Natural killer cell (primary cell): ENCODE measurements at regions not wholly inside any gene's neighbourhood (a gene's known extent, or its start where the extent isn't known, plus 50 kb on each side); places are given as distances from the start of the nearest gene placed in this dataset.

ENCODE experiments used
- ATAC-seq, 3 donors: fragments of 150-1000 bp in 2 of 3; fragments of 200-7000 bp in 1 of 3; cut with Tn5 transposase; 1 replicate in 1 of 3; 2 replicates in 2 of 3; pipeline ENCODE4 v1.10.0; 2021; ENCODE audit warnings: mild to moderate bottlenecking in 2 of 3, moderate library complexity in 2 of 3
- DNase-seq, 2 donors: peaks; one replicate each; pipeline versions ENCODE4 v3.0.0 to v3.0.0-alpha.2; 2013 to 2021; ENCODE audit warnings: mixed read lengths in 1 of 2
- H3K27ac ChIP-seq: one replicate; pipeline ENCODE4 v1.5.1; 2013; ENCODE audit warnings: mild to moderate bottlenecking, low read length
- H3K27me3 ChIP-seq: one replicate; pipeline ENCODE4 v1.6.1; 2013; ENCODE audit warnings: low read length; ENCODE audit not compliant: control insufficient read depth, insufficient read depth
- H3K36me3 ChIP-seq: one replicate; pipeline ENCODE4 v1.6.1; 2013; ENCODE audit warnings: low read length; ENCODE audit not compliant: control insufficient read depth, insufficient read depth
- H3K4me1 ChIP-seq: one replicate; pipeline ENCODE4 v1.6.1; 2013; ENCODE audit warnings: low read length; ENCODE audit not compliant: control insufficient read depth, insufficient read depth
- H3K4me3 ChIP-seq: one replicate; pipeline ENCODE4 v1.5.1; 2013; ENCODE audit warnings: low read length
- H3K9me3 ChIP-seq: one replicate; pipeline ENCODE4 v1.6.1; 2013; ENCODE audit warnings: low read length; ENCODE audit not compliant: control insufficient read depth, insufficient read depth
- H3K27ac Mint-ChIP-seq, 2 donors: one replicate each; pipeline ENCODE4 v1.8.0; 2022; ENCODE audit warnings: mild to moderate bottlenecking in 2 of 2, mixed read lengths in 2 of 2, moderate library complexity in 1 of 2
- H3K27me3 Mint-ChIP-seq, 2 donors: one replicate each; pipeline ENCODE4 v1.8.0; 2022; ENCODE audit warnings: low read depth in 2 of 2, mixed read lengths in 2 of 2
- H3K36me3 Mint-ChIP-seq: one replicate; pipeline ENCODE4 v1.8.0; 2022; ENCODE audit warnings: mixed read lengths
- H3K4me1 Mint-ChIP-seq, 2 donors: one replicate each; pipeline ENCODE4 v1.8.0; 2022; ENCODE audit warnings: mixed read lengths in 2 of 2
- H3K4me3 Mint-ChIP-seq: one replicate; pipeline ENCODE4 v1.8.0; 2022; ENCODE audit warnings: mild to moderate bottlenecking, moderate library complexity, mixed read lengths
- H3K9me3 Mint-ChIP-seq, 2 donors: one replicate each; pipeline ENCODE4 v1.8.0; 2022; ENCODE audit warnings: mixed read lengths in 2 of 2
- WGBS: methylation state at CpG from one replicate; pipeline ENCODE4 v1.1.7; 2013; ENCODE audit warnings: missing lambda C conversion rate; ENCODE audit not compliant: insufficient coverage; 5-methylcytosine and 5-hydroxymethylcytosine counted together
- intact Hi-C: fragments of 100-400 bp; cut with micrococcal nuclease; formaldehyde crosslinking; loops from one replicate; pipeline ENCODE4 v1.14.2; 2022
- TF ChIP-seq, protein P1 (sequence below): fragments of 200-600 bp; IDR thresholded peaks from one replicate; pipeline ENCODE4 v1.8.0; 2022; ENCODE audit warnings: antibody characterized with exemption

DNA sequence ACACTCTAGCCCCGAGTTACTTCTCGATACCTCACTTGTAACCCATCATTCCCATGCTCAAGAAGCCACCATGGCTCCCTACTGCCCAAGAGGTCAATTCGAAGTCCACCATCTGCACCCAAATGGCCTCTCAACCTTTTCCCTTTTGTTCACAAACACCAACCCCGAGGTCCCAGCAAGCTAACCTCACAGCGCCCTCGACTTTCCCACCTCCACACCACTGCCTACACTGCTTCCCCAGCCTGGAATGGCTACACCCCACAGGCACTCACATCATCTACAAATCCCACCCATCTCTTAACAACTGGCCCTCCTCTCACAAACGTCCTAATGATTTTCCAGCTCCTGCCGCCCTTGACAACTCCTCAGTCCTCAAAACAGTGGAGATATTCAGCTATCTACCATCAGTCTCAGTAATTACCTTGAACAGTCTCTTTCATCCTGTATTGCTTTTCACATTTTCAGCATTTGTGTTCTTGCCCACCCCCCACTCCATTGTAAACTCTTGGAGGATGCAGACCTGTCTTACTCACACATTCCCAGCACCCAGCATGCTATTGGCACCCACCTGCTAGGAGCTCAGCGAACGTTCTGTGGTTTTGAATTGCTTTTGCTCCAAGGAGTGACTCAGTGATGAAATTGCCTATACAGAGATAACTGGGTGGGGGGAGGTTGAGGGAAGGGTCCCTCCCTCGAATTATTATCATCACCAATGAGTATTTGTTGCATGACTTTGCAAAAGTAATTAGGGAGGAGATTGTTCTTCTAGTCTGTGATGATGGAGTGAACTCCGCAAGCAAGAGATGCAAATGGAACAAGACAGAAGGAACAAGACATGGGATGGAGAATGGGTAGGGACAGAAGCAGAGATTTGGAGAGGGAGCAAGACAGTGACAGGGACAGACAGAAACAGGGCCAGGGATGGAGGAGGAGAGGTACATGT is 106.8 kb downstream of the CYP26B1 start:
- Histone ChIP-seq H3K4me1 (no peaks in the 10 kb centered on the region), H3K4me3 (no peak overlapping the region), H3K9me3 (no peaks in the 10 kb centered on the region), H3K27ac (no peak overlapping the region), H3K27me3 (no peaks in the 10 kb centered on the region), H3K36me3 (no peaks in the 10 kb centered on the region)
- Mint-ChIP-seq H3K27ac (no peak overlapping the region), H3K9me3 (peaks cover 3 to 10% of the 10 kb centered on the region in 2 donors), H3K36me3 (no peaks in the 10 kb centered on the region), H3K27me3 (no peaks in the 10 kb centered on the region), H3K4me3 (no peak overlapping the region), H3K4me1 (no peaks in the 10 kb centered on the region)
- TF ChIP-seq, protein P1, sequence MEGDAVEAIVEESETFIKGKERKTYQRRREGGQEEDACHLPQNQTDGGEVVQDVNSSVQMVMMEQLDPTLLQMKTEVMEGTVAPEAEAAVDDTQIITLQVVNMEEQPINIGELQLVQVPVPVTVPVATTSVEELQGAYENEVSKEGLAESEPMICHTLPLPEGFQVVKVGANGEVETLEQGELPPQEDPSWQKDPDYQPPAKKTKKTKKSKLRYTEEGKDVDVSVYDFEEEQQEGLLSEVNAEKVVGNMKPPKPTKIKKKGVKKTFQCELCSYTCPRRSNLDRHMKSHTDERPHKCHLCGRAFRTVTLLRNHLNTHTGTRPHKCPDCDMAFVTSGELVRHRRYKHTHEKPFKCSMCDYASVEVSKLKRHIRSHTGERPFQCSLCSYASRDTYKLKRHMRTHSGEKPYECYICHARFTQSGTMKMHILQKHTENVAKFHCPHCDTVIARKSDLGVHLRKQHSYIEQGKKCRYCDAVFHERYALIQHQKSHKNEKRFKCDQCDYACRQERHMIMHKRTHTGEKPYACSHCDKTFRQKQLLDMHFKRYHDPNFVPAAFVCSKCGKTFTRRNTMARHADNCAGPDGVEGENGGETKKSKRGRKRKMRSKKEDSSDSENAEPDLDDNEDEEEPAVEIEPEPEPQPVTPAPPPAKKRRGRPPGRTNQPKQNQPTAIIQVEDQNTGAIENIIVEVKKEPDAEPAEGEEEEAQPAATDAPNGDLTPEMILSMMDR: no peak
- WGBS: 66% methylated on average over 11 of the region's 12 CpGs
- intact Hi-C loops: no loop called here
- ATAC-seq (no peak), DNase-seq (no peak)

DNA sequence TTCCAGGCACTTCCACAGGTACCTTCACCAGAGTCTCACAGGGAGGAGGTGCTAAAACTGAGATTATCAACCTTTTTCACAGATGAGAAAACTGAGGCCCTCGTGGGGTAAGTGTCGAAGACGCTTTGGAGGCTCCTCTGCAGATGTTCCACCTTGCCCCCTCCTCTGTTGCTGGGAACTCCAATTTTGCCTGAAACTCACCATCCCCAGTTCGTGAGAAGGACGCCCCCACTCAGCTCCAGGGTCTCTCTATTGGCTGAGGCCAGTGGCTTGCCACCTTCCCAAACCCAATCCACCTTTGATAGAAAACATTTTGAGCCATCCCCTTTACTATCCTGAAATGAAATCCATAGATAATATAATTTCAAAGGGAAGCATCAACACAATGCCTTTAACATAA is 109.1 kb downstream of the CYP26B1 start:
- H3K27ac ChIP-seq: no peak overlapping the region
- 77% methylated on average over 5 of the region's 5 CpGs for WGBS
- no peak overlapping the region for H3K4me3 Mint-ChIP-seq
- no peaks in the 10 kb centered on the region for H3K27me3 ChIP-seq
- H3K4me1 ChIP-seq: no peaks in the 10 kb centered on the region
- H3K27me3 Mint-ChIP-seq: no peaks in the 10 kb centered on the region
- no peak overlapping the region for H3K27ac Mint-ChIP-seq
- TF ChIP-seq, protein P1: no peak
- H3K36me3 ChIP-seq: no peaks in the 10 kb centered on the region
- H3K4me1 Mint-ChIP-seq: no peaks in the 10 kb centered on the region
- peaks cover 0 to 6% of the 10 kb centered on the region in 2 donors for H3K9me3 Mint-ChIP-seq
- no peaks in the 10 kb centered on the region for H3K36me3 Mint-ChIP-seq
- H3K4me3 ChIP-seq: no peak overlapping the region
- DNase-seq (no peak), ATAC-seq (no peak)
- no peaks in the 10 kb centered on the region for H3K9me3 ChIP-seq
- intact Hi-C loops: no loop called here

DNA sequence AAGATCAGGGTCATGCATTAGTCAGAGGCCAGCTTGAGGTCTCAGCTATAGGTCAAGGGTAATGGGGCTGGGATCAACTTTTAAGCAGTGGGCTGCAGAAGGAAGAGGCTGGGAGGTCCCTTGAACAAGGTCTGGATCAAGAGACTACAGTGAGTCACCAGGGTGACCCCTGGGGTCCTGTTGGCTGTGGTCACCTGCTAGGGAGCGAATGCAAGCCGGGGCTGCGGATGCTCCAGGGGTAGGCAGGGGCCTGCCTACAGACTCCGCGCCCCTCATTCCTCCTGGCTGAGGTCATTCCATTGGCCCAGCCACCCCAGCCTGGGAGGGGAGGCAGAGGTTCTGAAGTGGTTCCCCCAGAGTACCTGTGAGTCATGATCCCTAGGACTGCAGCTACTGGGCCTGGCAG is 110.4 kb downstream of the CYP26B1 start:
- 96% methylated on average over 5 of the region's 5 CpGs for WGBS
- DNase-seq (no peak), ATAC-seq (no peak)
- TF ChIP-seq, protein P1: no peak
- Histone ChIP-seq H3K36me3 (no peaks in the 10 kb centered on the region), H3K9me3 (no peaks in the 10 kb centered on the region), H3K27me3 (no peaks in the 10 kb centered on the region), H3K4me3 (no peak overlapping the region), H3K27ac (no peak overlapping the region), H3K4me1 (no peaks in the 10 kb centered on the region)
- no peaks in the 10 kb centered on the region for H3K4me1 Mint-ChIP-seq
- intact Hi-C loops: no loop called here
- no peak overlapping the region for H3K4me3 Mint-ChIP-seq
- no peak overlapping the region for H3K27ac Mint-ChIP-seq
- H3K27me3 Mint-ChIP-seq: no peaks in the 10 kb centered on the region
- peaks cover 0 to 6% of the 10 kb centered on the region in 2 donors for H3K9me3 Mint-ChIP-seq
- H3K36me3 Mint-ChIP-seq: no peaks in the 10 kb centered on the region
